Mucosa of gallbladder (tissue), 1 donor: ENCODE measurements at regions not wholly inside any gene's neighbourhood (a gene's known extent, or its start where the extent isn't known, plus 50 kb on each side); places are given as distances from the start of the nearest gene placed in this dataset.

ENCODE experiments used
- DNase-seq: peaks from one replicate; pipeline ENCODE4 v3.0.0-alpha.2; 2020; ENCODE audit warnings: low spot score
- donor health status: DM: no; HTN: no; CAD: no.

DNA sequence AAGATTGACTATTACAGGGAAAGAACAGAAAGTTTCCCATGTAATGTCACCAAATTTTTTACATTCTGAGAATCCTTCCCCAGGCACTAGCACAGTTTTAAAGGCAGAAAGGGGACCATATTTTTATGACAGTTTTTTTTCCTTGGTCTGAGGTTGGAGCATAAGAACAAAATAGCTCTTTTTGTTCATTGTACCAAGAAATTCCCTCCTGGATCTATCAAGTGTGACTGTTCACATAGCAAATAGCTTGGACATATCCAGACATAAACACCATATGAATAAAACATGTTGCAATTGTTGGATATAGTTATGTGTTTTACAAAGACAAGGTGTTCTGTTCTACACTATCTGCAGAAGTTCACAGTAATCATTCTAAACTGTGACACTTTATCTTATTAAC lies 182.4 kb upstream of the ADGRL2 start:
- DNase-seq = no peak

DNA sequence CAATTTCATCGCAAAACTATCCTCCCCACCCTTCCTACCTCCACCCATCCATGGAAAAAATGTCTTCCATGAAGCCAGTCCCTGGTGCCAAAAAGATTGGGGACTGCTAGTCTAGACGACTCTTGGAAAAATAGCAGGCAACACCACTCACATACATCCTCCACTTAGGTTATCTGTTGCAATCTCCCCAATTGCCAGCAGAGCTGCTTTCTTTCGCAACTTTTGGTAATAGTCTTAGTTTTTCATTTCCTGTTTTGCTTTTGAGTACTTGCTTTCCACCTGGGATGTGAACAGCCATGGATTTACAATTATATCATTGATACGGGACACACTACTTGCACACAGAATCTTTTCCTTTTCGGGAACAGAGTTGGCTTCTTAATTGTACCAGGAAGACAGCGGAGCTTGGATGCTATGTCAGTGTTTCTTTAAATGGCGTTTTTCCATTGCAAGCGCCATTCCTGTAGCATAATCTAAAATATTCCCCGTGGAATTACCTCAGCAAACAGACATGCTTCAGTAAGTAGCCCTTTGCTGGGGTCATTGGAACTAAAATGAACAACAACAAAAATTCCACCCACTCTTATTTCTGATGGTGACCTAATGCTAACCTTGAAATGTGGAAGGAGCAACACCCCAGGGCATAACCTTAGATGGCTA lies 183.3 kb upstream of the ADGRL2 start:
- no peak for DNase-seq

- no peak for DNase-seq
These were observed 186.9 kb upstream of the ADGRL2 start for GRCh38 chr1:81613803-81614202.

- no peak for DNase-seq
These were observed 192.8 kb upstream of the ADGRL2 start for GRCh38 chr1:81607924-81608323.

GRCh38 chr1:81607086-81607485 lies 193.6 kb upstream of the ADGRL2 start:
- no peak for DNase-seq

DNA sequence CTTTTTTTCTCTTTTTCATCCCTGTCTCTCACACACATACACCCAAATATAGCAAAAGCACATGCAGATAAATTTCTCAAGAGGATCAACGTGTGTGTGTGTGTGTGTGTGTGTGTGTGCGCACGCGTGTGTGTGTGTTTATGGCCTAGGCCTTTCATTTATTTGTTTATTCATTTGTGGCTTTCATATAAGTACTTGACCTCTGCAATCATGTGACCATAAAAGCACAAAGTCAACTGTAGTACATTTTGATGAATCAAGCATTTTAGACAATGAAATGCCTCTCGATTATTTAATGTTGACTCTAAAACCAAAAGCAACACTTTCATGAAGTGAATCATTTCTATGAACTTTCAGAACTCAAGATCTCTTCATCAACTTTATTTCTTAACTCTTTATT lies 194.1 kb upstream of the ADGRL2 start:
- DNase-seq = no peak

DNA sequence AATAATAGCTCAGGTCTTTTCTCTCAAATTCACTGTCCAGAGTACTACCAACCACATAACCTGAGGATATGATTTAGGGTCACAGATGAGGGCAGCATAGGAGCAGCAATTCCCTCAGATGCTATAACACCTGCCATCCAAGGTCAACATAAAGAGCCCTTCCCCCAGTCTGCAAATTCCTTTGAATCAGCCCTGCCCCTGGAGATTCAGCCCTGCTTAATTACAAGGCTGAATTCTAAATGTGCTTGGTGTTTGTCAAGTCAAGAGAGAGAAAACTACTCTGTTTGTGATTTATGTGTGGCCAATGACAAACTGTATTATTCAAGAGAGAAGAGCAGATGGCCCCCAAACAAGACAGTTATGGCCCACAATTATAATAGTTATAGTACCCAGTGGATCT lies 195.7 kb upstream of the ADGRL2 start:
- no peak for DNase-seq

DNA sequence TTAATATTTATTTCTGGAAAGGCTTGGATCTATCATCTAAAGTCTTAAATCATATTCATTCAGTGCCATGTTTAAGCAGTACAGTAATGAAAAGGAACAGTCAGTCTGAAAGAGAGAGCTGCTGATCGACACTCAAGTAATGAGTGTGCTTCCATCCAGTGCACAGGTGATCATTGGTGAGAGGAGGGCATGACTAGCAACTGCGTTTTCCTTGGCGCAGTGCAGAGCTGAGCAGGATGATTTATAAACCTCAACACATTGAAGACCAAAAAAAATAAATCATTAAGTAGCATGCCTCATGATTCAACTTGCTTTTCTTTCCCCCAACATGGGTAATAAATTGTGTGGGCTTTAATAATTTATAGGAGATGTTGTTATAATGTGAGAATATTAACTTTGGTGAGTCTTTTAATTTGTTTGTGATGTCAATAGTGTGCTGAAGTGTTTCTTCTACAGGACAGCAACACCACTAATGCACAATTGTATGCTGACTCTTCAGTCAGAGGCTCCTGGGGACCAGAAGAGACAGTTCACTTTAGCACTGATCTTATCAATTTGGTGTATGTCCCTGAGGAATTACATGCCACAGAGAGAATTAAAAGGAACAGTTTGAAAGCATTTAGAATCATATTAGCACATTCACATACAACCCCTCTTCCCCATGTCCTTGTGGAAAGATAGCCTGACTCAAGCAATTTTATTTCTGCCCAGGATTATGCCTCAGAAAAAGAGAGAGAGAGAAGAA lies 199.7 kb upstream of the ADGRL2 start:
- no peak for DNase-seq

GRCh38 chr1:81600363-81600762 lies 200.4 kb upstream of the ADGRL2 start:
- no peak for DNase-seq

GRCh38 chr1:81598623-81599022 lies 202.1 kb upstream of the ADGRL2 start:
- DNase-seq = no peak

DNA sequence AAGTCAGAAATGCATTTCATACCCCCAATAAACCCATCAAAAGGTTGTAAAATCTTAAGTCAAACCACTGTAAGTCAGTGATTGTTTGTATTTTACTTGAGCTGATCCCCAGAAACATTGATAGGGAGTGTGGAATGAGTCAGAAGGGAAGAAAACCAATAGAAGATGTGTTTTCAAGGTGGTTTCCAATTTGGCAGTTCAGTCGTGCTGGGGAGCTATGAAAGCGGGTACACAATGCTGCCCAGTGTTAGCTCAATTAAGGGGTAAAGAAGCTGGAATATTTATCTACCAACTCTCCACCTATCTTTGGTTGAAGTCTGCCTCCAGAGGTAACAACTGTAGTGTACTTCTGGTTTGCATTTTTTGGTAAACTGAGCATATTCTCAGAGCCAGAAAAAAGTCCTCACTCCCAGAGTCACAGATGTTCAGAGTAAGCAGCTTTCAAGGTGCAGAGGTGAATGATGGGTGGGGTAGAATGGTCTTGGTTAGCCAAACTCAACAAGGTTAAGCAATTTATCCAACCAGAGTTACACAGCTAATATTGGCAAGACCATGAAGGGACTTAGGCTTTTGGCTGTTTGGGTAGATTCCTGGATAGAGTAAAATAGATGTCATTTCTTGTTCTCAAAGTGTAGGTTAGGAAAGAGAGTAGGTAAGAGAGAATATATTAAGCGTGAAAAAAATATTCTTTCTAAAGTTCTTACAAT lies 202.9 kb upstream of the ADGRL2 start:
- DNase-seq = no peak

DNA sequence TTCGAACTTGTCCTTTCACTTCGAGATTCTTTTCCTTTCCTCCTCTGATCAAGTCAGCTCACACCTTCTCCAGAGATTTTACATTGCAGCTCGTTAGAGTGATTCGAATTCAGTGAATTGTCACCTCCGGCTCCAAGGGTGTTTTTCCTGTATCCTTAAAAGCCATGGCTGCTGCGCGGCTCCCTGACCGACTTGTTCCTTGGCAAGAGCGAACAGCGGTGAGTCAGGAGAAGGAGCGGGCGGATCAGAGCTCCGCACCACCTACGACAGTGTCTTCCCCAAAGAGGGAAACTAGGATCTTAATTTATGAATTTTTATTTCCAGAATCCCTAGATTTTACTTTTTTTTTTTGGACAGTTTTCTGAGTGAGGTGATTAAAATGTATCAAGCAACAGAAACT lies 204.4 kb upstream of the ADGRL2 start:
- no peak for DNase-seq

DNA sequence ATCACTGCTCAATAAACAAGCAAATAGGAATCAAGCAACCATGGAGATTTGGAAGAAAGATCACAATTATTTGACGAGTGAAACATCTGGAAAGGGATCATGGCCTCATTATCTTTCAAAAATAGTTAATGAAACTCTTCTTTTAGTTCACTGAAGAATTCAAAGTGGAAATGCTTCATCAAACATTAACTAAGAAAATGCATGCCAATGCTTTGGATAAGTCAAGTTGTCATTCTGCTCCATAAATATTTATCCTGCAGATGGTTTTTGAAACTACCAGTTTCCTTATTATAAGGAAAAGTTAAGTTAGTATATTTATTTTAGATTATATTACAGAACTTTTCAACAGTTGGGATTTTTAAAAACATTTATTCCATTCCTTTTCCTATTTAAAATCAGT lies 206.5 kb upstream of the ADGRL2 start:
- no peak for DNase-seq

GRCh38 chr1:81592233-81592632 lies 208.5 kb upstream of the ADGRL2 start:
- DNase-seq = no peak

DNA sequence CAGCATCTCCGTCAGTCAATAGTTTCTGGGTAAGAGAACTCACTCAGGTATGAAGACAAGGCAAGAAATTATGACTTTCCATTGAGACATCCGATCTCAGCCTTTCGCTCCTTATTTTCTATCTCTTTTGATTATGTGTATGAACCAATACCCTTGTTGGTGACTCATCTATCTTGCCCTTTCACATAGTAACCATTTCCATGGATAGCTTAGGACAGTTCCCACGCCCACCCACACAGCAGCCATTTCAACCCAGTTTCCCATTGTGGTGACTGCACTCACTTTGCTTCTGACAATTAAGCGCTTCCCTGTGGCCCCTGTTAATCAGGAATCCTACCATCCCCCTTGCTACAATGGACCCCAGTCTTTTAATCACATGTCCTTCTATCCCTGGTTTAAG lies 210.6 kb upstream of the ADGRL2 start:
- DNase-seq = no peak

GRCh38 chr1:81588149-81588548 lies 212.6 kb upstream of the ADGRL2 start:
- no peak for DNase-seq

- DNase-seq = no peak
These were observed 213.3 kb upstream of the ADGRL2 start for GRCh38 chr1:81587426-81587825.

DNA sequence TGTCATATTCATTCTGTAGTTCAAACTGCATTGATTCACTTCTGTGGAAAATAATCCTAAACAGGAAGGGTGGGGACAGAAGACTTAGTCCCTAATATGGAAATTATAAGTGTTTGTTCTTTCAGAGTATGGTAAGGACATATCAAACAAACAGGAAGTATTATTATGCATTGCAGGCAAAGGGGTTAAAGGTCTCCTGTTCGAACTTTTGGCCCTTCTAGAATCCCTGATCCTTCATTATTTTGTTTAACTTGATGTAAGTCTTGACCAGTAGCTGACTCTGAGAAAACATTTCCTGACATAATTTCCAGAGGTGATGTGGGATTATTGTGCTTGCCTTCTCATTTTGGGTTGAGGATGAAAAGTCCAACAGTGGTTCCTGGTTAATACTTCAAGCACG lies 215.4 kb upstream of the ADGRL2 start:
- DNase-seq = no peak

- no peak for DNase-seq
These were observed 216.3 kb upstream of the ADGRL2 start for GRCh38 chr1:81584398-81584797.

- no peak for DNase-seq
These were observed 216.9 kb upstream of the ADGRL2 start for GRCh38 chr1:81583878-81584277.

GRCh38 chr1:81582467-81582986 lies 218.2 kb upstream of the ADGRL2 start:
- DNase-seq = no peak

- no peak for DNase-seq
These were observed 221.9 kb upstream of the ADGRL2 start for GRCh38 chr1:81578867-81579266.
